PC-3 (cell line): ENCODE measurements at regions not wholly inside any gene's neighbourhood (a gene's known extent, or its start where the extent isn't known, plus 50 kb on each side); places are given as distances from the start of the nearest gene placed in this dataset.

Source experiments
- ATAC-seq: fragments of 200-7000 bp; cut with Tn5 transposase; 2 replicates; pipeline ENCODE4 v1.9.1; 2020; ENCODE audit warnings: mild to moderate bottlenecking, moderate library complexity
- BruUV-seq: library from RNA; stranded (reverse); fragments of 400-500 nt; replicated peaks from 2 replicates; lab custom pipeline; 2021; lab: Mats Ljungman, UMichigan
- CTCF ChIA-PET: fragments of 300-600 bp; sonication (Branson Sonifier 250); formaldehyde crosslinking; loops from one replicate; lab custom pipeline; 2022; ENCODE audit warnings: antibody characterized with exemption; lab: Charles Lee
- POLR2A ChIA-PET: fragments of 300-600 bp; sonication (Branson Sonifier 250); formaldehyde crosslinking; loops from one replicate; lab custom pipeline; 2022; ENCODE audit warnings: antibody characterized with exemption; ENCODE audit not compliant: unreplicated experiment; lab: Charles Lee
- DNase-seq: peaks from one replicate; pipeline ENCODE4 v3.0.0-alpha.2; 2015
- H2AFZ ChIP-seq: fragments of 300-600 bp; sonication (generic); 2 replicates; pipeline ENCODE4 v1.6.0; 2016; ENCODE audit warnings: antibody characterized with exemption, low read length
- H3F3A ChIP-seq: fragments of 300-600 bp; sonication (generic); one replicate; pipeline ENCODE4 v1.6.0; 2017; ENCODE audit warnings: antibody characterized with exemption, low read length, control low read depth, mild to moderate bottlenecking; ENCODE audit not compliant: unreplicated experiment
- H3K27ac ChIP-seq: fragments of 300-600 bp; sonication (generic); 2 replicates; pipeline ENCODE4 v1.5.1; 2016; ENCODE audit warnings: mild to moderate bottlenecking, low read length
- H3K27me3 ChIP-seq: fragments of 300-600 bp; sonication (generic); 2 replicates; pipeline ENCODE4 v1.6.1; 2016; ENCODE audit warnings: low read length, mixed read lengths
- H3K36me3 ChIP-seq: fragments of 300-600 bp; sonication (generic); 2 replicates; pipeline ENCODE4 v1.6.1; 2016; ENCODE audit warnings: low read depth, mixed run types, low read length, mixed read lengths
- H3K4me1 ChIP-seq: fragments of 300-600 bp; sonication (generic); 2 replicates; pipeline ENCODE4 v1.5.1; 2016; ENCODE audit warnings: low read length; ENCODE audit not compliant: insufficient read depth
- H3K4me2 ChIP-seq: fragments of 300-600 bp; sonication (generic); 2 replicates; pipeline ENCODE4 v1.6.0; 2016; ENCODE audit warnings: low read length
- H3K4me3 ChIP-seq: fragments of 300-600 bp; sonication (generic); 2 replicates; pipeline ENCODE4 v1.5.1; 2016; ENCODE audit warnings: mild to moderate bottlenecking, low read length, mixed read lengths
- H3K79me2 ChIP-seq: fragments of 300-600 bp; sonication (generic); 2 replicates; pipeline ENCODE4 v1.6.1; 2017; ENCODE audit warnings: low read length, mixed read lengths
- H3K9ac ChIP-seq: fragments of 300-600 bp; sonication (generic); 2 replicates; pipeline ENCODE4 v1.6.0; 2016; ENCODE audit warnings: mild to moderate bottlenecking, low read length
- H3K9me2 ChIP-seq: fragments of 300-600 bp; sonication (generic); replicated peaks from 2 replicates; pipeline ENCODE4 v1.6.1; 2016; ENCODE audit warnings: mixed run types, low read length, mixed read lengths
- H3K9me3 ChIP-seq: fragments of 300-600 bp; sonication (generic); 2 replicates; pipeline ENCODE4 v1.6.1; 2016; ENCODE audit warnings: low read length, mixed read lengths
- H4K20me1 ChIP-seq: fragments of 300-600 bp; sonication (generic); 2 replicates; pipeline ENCODE4 v1.6.1; 2016; ENCODE audit warnings: low read length, mixed read lengths
- EZH2 ChIP-seq: fragments of 300-600 bp; sonication (generic); IDR thresholded peaks from one replicate; pipeline ENCODE4 v1.6.1; 2017; ENCODE audit warnings: antibody characterized with exemption, mild to moderate bottlenecking, low read length; ENCODE audit not compliant: unreplicated experiment
- EZH2phosphoT487 ChIP-seq: fragments of 300-600 bp; sonication (generic); IDR thresholded peaks from 2 replicates; pipeline ENCODE4 v1.6.1; 2018; ENCODE audit warnings: mild to moderate bottlenecking, antibody characterized with exemption, low read length, borderline replicate concordance
- intact Hi-C: fragments of 100-400 bp; cut with micrococcal nuclease; formaldehyde crosslinking; loops from 2 replicates; pipeline ENCODE4 v1.9.0; 2023
- TF ChIP-seq, protein P1 (sequence below): fragments of 300-600 bp; sonication (generic); conservative IDR thresholded peaks from 2 replicates; pipeline ENCODE4 v1.5.1; 2017; ENCODE audit warnings: antibody characterized with exemption, low read depth, mild to moderate bottlenecking, low read length

DNA sequence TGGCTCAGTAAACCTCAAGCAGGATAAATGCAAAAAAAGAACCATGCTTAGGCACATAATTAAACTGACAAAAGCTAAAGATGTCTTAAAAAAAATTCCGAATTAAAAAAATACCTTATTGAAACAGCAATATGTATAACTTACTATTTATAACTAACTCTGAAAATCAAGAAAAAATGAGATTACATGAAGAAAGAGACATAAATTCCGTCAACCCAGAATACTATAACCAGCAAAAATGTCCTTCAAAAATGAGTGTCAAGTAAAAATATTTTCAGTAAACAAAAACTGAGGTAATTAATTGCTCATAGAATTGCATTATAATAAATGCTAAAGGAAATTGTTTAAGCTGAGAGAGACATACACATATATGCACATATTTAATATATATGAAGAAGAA is 474.5 kb upstream of the SYT4 start:
- H3K36me3 ChIP-seq = no peaks in the 10 kb centered on the region
- no peak overlapping the region for H3K9ac ChIP-seq
- no peaks in the 10 kb centered on the region for H3K4me1 ChIP-seq
- H2AFZ ChIP-seq = no peak overlapping the region
- intact Hi-C loops = no loop called here
- no peaks in the 10 kb centered on the region for H3F3A ChIP-seq
- H3K4me2 ChIP-seq = no peak overlapping the region
- no peaks in the 10 kb centered on the region for H3K79me2 ChIP-seq
- TF ChIP-seq EZH2phosphoT487 = no peak
- no peak for TF ChIP-seq EZH2
- TF ChIP-seq, protein P1, sequence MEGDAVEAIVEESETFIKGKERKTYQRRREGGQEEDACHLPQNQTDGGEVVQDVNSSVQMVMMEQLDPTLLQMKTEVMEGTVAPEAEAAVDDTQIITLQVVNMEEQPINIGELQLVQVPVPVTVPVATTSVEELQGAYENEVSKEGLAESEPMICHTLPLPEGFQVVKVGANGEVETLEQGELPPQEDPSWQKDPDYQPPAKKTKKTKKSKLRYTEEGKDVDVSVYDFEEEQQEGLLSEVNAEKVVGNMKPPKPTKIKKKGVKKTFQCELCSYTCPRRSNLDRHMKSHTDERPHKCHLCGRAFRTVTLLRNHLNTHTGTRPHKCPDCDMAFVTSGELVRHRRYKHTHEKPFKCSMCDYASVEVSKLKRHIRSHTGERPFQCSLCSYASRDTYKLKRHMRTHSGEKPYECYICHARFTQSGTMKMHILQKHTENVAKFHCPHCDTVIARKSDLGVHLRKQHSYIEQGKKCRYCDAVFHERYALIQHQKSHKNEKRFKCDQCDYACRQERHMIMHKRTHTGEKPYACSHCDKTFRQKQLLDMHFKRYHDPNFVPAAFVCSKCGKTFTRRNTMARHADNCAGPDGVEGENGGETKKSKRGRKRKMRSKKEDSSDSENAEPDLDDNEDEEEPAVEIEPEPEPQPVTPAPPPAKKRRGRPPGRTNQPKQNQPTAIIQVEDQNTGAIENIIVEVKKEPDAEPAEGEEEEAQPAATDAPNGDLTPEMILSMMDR = no peak
- H3K27ac ChIP-seq = peak overlapping the region; percentile 43
- CTCF ChIA-PET = no interaction called here
- no peaks in the 10 kb centered on the region for H3K27me3 ChIP-seq
- BruUV-seq = no TSS peak
- POLR2A ChIA-PET = no interaction called here
- H3K9me3 ChIP-seq = no peaks in the 10 kb centered on the region
- no peak for DNase-seq
- no peak overlapping the region for H3K4me3 ChIP-seq
- no peaks in the 10 kb centered on the region for H3K9me2 ChIP-seq
- no peak for ATAC-seq
- no peaks in the 10 kb centered on the region for H4K20me1 ChIP-seq

DNA sequence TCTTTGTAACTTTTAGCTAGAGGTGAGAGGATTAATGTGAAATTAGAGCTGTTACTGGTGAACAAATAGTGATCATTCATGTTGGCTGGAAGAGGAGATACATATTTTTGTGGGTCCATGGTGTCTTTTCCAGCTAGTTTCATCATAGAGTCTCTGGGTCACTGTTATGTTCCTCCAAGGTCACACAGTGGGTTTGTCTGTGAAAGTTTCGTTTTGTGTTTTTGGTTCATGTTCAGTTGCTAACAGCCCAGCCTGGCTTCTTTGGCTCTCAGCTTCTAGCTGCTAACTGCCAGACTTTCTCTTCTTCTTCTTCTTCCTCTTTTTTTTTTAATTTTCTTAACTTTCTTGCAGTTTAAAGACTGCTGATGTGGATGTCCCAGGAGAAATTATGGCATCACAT is 480.0 kb upstream of the SYT4 start:
- Histone ChIP-seq H3K27ac (no peak overlapping the region), H2AFZ (no peak overlapping the region), H3K79me2 (no peaks in the 10 kb centered on the region), H3K9me3 (no peaks in the 10 kb centered on the region), H4K20me1 (no peaks in the 10 kb centered on the region), H3K4me3 (no peak overlapping the region), H3K36me3 (no peaks in the 10 kb centered on the region), H3K27me3 (no peaks in the 10 kb centered on the region), H3K9ac (no peak overlapping the region), H3F3A (no peaks in the 10 kb centered on the region), H3K9me2 (no peaks in the 10 kb centered on the region), H3K4me2 (no peak overlapping the region), H3K4me1 (peaks cover 17% of the 10 kb centered on the region)
- ChIA-PET CTCF (no interaction called here), POLR2A (interaction anchor here (0.6 kb wide), 1 partner anchor 1490 kb away, joined by 5 read pairs; no protein-coding TSS in a partner anchor)
- ATAC-seq (no peak), DNase-seq (no peak)
- intact Hi-C loops = no loop called here
- no TSS peak for BruUV-seq
- TF ChIP-seq, protein P1 = no peak
- TF ChIP-seq EZH2 = no peak
- no peak for TF ChIP-seq EZH2phosphoT487

DNA sequence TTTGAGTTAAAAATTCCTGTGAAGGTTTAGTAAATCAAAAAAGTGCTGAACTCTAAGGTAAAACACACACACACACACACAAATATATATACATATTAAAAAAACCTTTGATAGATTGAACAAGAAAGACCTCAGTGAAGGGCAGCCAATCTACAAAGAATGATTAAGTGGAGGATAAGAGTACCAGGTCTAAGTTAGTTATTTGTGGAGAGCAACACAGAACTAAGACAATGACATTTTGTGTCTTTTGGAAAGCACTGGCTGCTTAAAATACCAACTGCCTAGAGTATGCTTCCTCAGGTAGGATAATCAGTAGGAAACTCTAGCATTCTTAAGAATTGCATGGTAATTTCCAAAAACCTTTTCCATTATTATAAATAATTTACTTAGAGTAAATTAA is 481.4 kb upstream of the SYT4 start:
- POLR2A ChIA-PET = no interaction called here
- intact Hi-C loops = no loop called here
- no peak for DNase-seq
- Histone ChIP-seq H4K20me1 (no peaks in the 10 kb centered on the region), H3K36me3 (no peaks in the 10 kb centered on the region), H3K4me2 (peak overlapping the region; percentile 59; the same call in 1 of the 2 replicates), H3K9me3 (no peaks in the 10 kb centered on the region), H2AFZ (no peak overlapping the region), H3K9me2 (no peaks in the 10 kb centered on the region), H3K4me3 (no peak overlapping the region), H3K79me2 (no peaks in the 10 kb centered on the region), H3F3A (no peaks in the 10 kb centered on the region), H3K27ac (no peak overlapping the region), H3K9ac (no peak overlapping the region), H3K4me1 (peaks cover 17% of the 10 kb centered on the region), H3K27me3 (no peaks in the 10 kb centered on the region)
- CTCF ChIA-PET = no interaction called here
- ATAC-seq = peak; percentile 50
- BruUV-seq = no TSS peak
- no peak for TF ChIP-seq EZH2
- TF ChIP-seq EZH2phosphoT487 = no peak
- TF ChIP-seq, protein P1 = no peak
